Muscle of arm (tissue), 1 donor: ENCODE measurements at regions not wholly inside any gene's neighbourhood (a gene's known extent, or its start where the extent isn't known, plus 50 kb on each side); places are given as distances from the start of the nearest gene placed in this dataset.

Experiments used
- DNase-seq: peaks from one replicate; pipeline ENCODE4 v3.0.0-alpha.2; 2013

DNA sequence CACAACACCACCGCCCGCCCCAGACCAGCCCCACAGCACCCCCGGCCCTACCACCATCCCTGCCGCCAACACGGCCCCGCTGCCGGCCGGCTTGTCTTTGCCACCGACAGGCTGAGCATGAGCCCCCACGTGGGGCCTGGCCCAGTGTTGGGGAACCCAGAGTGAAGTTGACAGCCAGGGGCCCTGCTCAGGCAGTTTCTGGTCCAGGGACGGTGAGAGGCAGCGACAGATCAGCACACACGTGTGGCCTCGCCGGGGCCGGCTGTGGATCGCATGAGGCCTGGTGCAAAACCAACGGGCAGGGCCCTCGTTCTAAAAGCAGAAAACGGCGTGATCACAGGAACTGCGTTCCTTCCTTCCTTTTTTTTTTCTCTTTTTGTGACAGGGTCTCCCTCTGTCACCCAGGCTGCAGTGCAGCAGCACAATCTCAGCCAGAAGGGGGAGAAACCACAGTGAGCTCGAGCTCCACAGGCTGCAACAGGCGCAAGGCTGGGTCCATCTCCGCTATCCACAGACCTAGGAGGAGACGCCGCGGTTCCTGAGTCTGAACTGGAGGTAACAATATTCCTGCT, 50.5 kb upstream of the FBRSL1 start:
- DNase-seq, result no peak

DNA sequence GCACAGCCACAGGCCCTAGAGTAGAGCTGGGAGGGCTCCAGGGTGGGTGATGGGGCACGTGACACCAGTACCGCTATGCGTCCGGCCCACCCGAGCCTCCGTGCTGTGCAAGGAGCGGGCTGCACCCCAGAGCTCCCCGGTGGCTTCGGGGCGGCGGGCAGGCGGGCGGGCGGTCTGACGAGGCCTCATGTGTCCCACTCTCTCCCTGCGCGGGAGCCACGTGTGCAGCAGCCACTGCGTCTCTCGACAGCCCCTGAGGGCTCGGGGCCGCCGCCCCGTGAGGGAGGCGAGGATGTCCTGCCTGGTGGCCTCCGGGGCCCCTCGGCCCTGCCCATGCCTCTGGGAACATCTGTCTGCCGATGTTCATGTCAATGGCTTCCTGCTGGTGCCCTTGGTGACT, 51.2 kb upstream of the FBRSL1 start:
- no peak for DNase-seq

- DNase-seq, result peak; percentile 81
Measured at GRCh38 chr12:132437943-132438700, 51.8 kb upstream of the FBRSL1 start.

DNA sequence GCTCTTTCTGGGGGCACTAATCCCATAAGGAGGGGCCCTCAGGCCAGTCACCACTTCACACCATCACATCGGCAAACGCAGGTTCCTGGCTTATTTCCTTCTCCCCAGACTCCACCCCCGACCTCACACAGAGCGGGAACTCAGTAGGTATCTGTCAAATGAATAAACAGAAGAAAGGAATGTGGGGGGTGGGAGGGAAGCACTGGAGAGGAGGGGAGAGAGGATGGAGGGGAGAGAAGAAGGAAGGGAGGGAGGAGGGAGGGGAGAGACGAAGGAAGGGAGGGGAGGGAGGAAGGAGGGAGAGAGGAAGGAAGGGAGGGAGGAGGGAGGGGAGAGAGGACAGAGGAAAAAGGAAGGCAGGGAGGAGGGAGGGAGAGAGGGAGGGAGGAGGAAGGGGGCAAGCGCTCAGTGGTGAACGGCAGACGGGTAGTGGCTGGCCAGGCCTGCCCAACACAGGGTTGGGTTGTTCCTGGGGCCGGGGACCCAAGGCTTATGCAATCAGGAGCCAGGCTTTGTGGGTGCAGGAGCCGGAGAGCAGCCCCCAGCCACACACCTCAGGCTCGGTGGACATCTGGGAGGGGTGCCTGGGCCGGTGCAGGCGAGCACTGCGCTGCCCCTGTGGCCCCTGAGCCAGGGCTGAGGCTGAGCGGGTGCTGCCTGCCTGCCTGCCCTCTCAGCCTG, 52.6 kb upstream of the FBRSL1 start:
- no peak for DNase-seq

GRCh38 chr12:132436791-132437251, 53.1 kb upstream of the FBRSL1 start:
- DNase-seq, result no peak

- DNase-seq, result no peak
Measured at GRCh38 chr12:132435486-132436187, 54.3 kb upstream of the FBRSL1 start.

- no peak for DNase-seq
Measured at GRCh38 chr12:132433641-132434395, 56.1 kb upstream of the FBRSL1 start.

DNA sequence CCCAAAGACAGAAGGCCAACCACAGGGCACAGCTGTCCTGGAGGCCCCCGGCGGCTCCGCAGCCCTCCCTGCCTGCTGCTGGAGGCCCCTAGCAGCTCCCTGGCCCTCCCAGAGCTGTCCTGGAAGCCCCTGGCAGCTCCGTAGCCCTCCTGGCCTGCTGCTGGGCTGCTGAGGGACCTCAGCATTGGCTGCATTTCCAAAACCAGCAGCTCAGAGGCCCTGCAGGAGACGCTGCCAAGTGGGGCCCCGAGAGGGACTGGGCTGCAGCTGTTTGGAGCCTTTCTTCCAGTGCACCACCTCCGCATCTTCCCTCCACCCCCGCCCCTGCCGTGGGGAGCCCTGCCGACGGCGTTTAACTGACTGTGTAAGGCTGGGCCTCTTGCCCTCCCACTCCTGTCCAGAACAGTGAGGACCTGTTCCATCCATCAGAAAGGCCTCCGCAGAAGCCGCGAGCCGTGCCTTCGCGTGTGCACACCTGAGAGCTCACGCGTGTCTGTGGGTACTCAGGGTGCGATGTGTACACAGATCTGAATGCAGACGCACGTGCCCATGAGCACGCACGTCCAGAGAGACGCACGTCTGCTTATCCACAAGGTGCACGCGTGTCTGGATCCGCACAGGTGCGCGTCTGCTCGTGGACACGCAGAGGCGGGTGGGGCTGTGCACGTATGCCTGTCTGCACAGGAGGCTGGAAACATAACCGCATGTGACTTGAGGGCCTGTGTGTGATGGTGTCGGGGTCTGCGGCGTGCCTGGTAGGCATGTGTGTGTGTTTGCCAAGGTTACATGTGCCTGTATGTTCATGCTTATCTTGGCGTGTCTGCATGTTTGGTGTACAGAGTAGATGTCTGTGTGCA, 57.0 kb upstream of the FBRSL1 start:
- peak; percentile 93 for DNase-seq

GRCh38 chr12:132432126-132432705, 57.7 kb upstream of the FBRSL1 start:
- DNase-seq, result no peak

GRCh38 chr12:132430838-132431774, 58.8 kb upstream of the FBRSL1 start:
- DNase-seq, result no peak

DNA sequence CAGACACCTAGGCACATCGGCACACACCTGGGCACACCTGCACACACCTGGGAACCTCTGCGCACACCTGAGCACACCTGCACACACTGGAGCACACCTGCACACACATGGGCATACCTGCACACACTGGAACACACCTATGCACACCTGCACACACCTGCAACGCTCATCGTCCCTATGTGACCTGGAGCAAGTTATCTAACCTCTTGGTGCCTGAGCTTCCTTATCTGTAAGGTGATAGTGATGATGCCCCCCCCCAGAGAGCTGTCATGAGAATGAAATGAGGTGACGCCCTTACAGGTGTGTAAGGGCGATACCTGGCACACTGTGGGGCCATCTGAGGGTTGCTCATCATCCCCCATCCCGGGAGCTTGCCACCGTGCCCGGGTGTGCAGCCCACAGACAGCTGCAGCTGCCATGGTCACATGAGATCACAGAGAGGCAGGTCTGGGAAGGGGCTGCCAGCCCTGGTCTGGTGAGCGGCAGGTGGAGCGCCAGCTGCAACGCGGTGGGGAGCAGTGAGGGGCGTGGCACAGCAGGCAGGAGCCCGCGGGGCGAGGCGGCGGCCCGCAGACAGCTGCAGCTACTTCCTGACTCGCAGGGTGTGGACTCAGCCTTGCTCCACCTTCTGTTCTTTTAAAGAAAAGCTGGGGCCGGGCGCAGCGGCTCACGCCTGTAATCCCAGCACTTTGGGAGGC, 59.9 kb upstream of the FBRSL1 start:
- DNase-seq, result no peak

GRCh38 chr12:132429602-132429945, 60.4 kb upstream of the FBRSL1 start:
- no peak for DNase-seq

DNA sequence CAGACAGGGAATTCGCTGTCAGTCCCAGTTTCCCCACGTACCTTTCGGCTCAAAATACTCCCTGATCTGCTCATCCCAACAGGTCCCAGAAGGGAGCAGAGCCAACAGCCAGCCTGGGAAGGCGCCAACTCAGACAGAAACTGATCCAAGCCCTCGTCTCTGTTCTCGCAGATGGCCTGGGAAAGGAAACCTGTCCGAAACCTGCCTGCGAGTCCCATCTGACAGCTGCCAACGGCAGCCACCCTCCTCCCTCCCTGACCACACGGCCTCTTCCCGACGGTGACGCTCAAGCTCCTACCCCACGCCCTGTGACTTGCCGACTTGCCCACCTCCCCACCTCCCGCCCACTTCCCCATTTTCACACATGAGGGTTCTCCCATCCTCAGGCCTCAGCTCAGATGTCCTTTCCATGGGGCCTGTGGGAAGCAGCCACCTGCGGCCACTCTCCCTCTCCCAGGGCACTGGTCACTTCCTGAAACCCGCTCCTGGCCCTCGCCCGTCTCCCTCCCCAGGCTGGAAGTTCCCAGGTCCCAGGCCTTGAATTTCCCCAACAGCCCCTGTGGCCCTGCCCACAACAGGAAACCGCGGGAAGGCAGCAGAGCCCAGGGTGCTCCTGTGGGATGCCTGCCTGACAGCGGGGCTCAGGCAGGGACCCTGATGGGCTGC, 60.9 kb upstream of the FBRSL1 start:
- DNase-seq, result no peak

- DNase-seq, result no peak
Measured at GRCh38 chr12:132427999-132428935, 61.7 kb upstream of the FBRSL1 start.

DNA sequence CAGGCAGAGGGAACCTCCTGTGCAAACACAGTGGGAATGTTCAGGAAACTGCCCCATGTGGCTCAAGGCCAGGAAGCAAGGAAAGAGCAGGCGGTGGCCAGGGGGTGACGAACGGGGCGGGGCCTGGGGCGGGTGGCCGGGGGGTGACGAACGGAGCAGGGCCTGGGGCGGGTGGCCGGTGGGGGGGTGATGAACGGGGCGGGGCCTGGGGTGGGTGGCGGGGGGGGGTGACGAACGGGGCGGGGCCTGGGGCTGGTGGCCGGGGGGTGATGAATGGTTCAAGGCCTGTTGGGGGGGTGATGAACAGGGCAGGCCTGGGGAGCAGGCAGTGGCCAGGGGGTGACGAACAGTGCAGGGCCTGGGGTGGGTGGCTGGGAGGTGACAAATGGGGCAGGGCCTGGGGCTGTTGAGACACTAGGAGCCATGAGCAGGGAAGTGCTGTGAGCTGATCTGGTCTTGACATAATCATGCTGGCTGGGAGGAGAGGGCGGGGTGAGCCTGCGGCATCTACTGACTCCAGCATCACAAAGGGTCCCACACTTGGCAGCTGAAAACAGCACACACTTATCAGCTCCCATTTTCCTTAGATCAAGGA, 62.7 kb upstream of the FBRSL1 start:
- DNase-seq, result no peak
